PC-9 (cell line): ENCODE measurements at regions not wholly inside any gene's neighbourhood (a gene's known extent, or its start where the extent isn't known, plus 50 kb on each side); places are given as distances from the start of the nearest gene placed in this dataset.

Source experiments
- BruUV-seq: library from RNA; stranded (reverse); fragments of 400-500 nt; replicated peaks from 2 replicates; lab custom pipeline; 2021; lab: Mats Ljungman, UMichigan
- CTCF ChIA-PET: fragments of 300-600 bp; sonication (Branson Sonifier 250); formaldehyde crosslinking; loops from one replicate; lab custom pipeline; 2022; ENCODE audit warnings: antibody characterized with exemption; lab: Charles Lee
- POLR2A ChIA-PET: fragments of 300-600 bp; sonication (Branson Sonifier 250); formaldehyde crosslinking; loops from one replicate; lab custom pipeline; 2022; ENCODE audit warnings: antibody characterized with exemption; ENCODE audit not compliant: unreplicated experiment; lab: Charles Lee
- DNase-seq, 2 experiments: peaks; one replicate each; pipeline versions ENCODE4 v3.0.0 to v3.0.0-alpha.2; 2015 to 2022; ENCODE audit warnings: mixed read lengths in 1 of 2
- H2AFZ ChIP-seq: fragments of 200-600 bp; sonication (generic); 2 replicates; pipeline ENCODE4 v1.8.1; 2017; ENCODE audit warnings: antibody characterized with exemption
- H3F3A ChIP-seq: fragments of 200-600 bp; sonication (generic); 2 replicates; pipeline ENCODE4 v1.8.1; 2017; ENCODE audit warnings: antibody characterized with exemption, mild to moderate bottlenecking, low read depth; ENCODE audit not compliant: insufficient read depth
- H3K27ac ChIP-seq: fragments of 200-600 bp; sonication (generic); 2 replicates; pipeline ENCODE4 v1.6.1; 2016; ENCODE audit warnings: mixed run types
- H3K27me3 ChIP-seq: fragments of 200-600 bp; sonication (generic); 2 replicates; pipeline ENCODE4 v1.6.1; 2016; ENCODE audit warnings: low read depth, mixed run types; ENCODE audit not compliant: insufficient read depth
- H3K36me3 ChIP-seq: fragments of 200-600 bp; sonication (generic); 2 replicates; pipeline ENCODE4 v1.6.1; 2016; ENCODE audit warnings: low read depth, mixed run types
- H3K4me1 ChIP-seq: fragments of 200-600 bp; sonication (generic); replicated peaks from 2 replicates; pipeline ENCODE4 v1.6.1; 2016; ENCODE audit warnings: mixed run types; ENCODE audit not compliant: insufficient read depth
- H3K4me2 ChIP-seq: fragments of 200-600 bp; sonication (generic); 2 replicates; pipeline ENCODE4 v1.6.1; 2017; ENCODE audit warnings: mixed run types
- H3K4me3 ChIP-seq: fragments of 200-600 bp; sonication (generic); 2 replicates; pipeline ENCODE4 v1.6.1; 2016; ENCODE audit warnings: mixed run types
- H3K79me2 ChIP-seq: fragments of 200-600 bp; sonication (generic); 2 replicates; pipeline ENCODE4 v1.6.1; 2017; ENCODE audit warnings: low read depth, mixed run types
- H3K9me2 ChIP-seq: fragments of 200-600 bp; sonication (generic); 2 replicates; pipeline ENCODE4 v1.8.1; 2017; ENCODE audit warnings: mild to moderate bottlenecking; ENCODE audit not compliant: insufficient read depth
- H3K9me3 ChIP-seq: fragments of 200-600 bp; sonication (generic); 2 replicates; pipeline ENCODE4 v1.8.1; 2016; ENCODE audit warnings: low read depth; ENCODE audit not compliant: insufficient read depth
- H4K20me1 ChIP-seq: fragments of 200-600 bp; sonication (generic); 2 replicates; pipeline ENCODE4 v1.8.1; 2017; ENCODE audit not compliant: insufficient read depth
- EZH2 ChIP-seq: fragments of 200-600 bp; sonication (generic); IDR thresholded peaks from 2 replicates; pipeline ENCODE4 v1.8.0; 2017; ENCODE audit warnings: antibody characterized with exemption, low read depth
- intact Hi-C: fragments of 100-400 bp; cut with micrococcal nuclease; formaldehyde crosslinking; loops from one replicate; pipeline ENCODE4 v1.10.0; 2022; ENCODE audit not compliant: unreplicated experiment
- TF ChIP-seq, protein P1 (sequence below): fragments of 200-600 bp; sonication (generic); conservative IDR thresholded peaks from 2 replicates; pipeline ENCODE4 v1.6.1; 2017; ENCODE audit warnings: mixed run types, antibody characterized with exemption, mild to moderate bottlenecking, moderate library complexity

DNA sequence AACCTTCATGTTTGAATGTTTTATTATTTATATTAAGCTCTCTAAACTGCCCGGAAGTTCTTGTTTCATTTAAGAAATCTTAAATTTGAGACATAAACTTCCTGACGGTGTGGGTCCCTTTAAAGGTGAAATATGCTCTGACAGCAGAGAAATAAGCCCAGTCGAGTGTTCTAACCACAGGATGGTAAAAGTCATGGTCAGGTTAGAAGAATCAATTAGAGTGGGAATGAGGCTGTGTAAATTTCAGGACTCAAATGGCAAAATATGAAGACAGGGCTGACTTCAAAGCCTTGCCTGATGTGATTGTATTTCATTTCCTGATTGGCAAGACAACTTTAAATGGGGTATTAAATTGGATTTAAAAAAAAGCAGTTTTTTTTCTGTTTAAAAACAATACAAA is 432.9 kb upstream of the BRINP1 start:
- H3K4me3 ChIP-seq, result no peak overlapping the region
- H3K79me2 ChIP-seq, result no peaks in the 10 kb centered on the region
- ChIA-PET CTCF (no interaction called here), POLR2A (no interaction called here)
- no peaks in the 10 kb centered on the region for H3K27me3 ChIP-seq
- H3F3A ChIP-seq, result no peaks in the 10 kb centered on the region
- DNase-seq, result no peak
- no peak overlapping the region for H3K27ac ChIP-seq
- BruUV-seq, result no TSS peak
- no peaks in the 10 kb centered on the region for H4K20me1 ChIP-seq
- H3K9me3 ChIP-seq, result no peaks in the 10 kb centered on the region
- no peak overlapping the region for H2AFZ ChIP-seq
- intact Hi-C loops, result no loop called here
- no peaks in the 10 kb centered on the region for H3K36me3 ChIP-seq
- no peak overlapping the region for H3K4me2 ChIP-seq
- TF ChIP-seq, protein P1, sequence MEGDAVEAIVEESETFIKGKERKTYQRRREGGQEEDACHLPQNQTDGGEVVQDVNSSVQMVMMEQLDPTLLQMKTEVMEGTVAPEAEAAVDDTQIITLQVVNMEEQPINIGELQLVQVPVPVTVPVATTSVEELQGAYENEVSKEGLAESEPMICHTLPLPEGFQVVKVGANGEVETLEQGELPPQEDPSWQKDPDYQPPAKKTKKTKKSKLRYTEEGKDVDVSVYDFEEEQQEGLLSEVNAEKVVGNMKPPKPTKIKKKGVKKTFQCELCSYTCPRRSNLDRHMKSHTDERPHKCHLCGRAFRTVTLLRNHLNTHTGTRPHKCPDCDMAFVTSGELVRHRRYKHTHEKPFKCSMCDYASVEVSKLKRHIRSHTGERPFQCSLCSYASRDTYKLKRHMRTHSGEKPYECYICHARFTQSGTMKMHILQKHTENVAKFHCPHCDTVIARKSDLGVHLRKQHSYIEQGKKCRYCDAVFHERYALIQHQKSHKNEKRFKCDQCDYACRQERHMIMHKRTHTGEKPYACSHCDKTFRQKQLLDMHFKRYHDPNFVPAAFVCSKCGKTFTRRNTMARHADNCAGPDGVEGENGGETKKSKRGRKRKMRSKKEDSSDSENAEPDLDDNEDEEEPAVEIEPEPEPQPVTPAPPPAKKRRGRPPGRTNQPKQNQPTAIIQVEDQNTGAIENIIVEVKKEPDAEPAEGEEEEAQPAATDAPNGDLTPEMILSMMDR, result no peak
- TF ChIP-seq EZH2, result no peak
- no peaks in the 10 kb centered on the region for H3K9me2 ChIP-seq
- no peaks in the 10 kb centered on the region for H3K4me1 ChIP-seq

DNA sequence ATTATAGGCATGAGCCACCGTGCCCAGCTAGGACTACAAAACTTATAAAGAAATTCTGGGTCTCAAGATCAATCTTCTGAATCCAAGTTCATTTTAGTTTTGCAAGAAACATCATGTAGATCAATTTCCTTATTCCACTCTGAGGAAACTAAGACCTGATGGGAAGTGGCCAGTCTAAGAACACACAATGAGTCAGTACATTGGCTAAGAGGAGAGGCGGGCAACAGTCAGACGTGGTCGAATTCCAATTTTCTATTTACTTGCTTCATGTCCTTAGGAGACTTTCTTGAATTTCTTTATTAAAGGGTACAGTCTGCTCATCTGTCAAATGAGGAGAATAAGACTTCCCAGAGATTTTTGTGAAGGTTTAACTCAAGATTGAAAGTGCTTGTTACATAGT is 432.1 kb upstream of the BRINP1 start:
- Histone ChIP-seq H3K4me2 (no peak overlapping the region), H3K4me1 (no peaks in the 10 kb centered on the region), H3F3A (no peaks in the 10 kb centered on the region), H3K9me2 (no peaks in the 10 kb centered on the region), H2AFZ (no peak overlapping the region), H3K4me3 (no peak overlapping the region), H3K79me2 (no peaks in the 10 kb centered on the region), H3K27ac (no peak overlapping the region), H3K36me3 (no peaks in the 10 kb centered on the region), H3K9me3 (no peaks in the 10 kb centered on the region), H3K27me3 (no peaks in the 10 kb centered on the region), H4K20me1 (no peaks in the 10 kb centered on the region)
- DNase-seq, result no peak
- ChIA-PET POLR2A (no interaction called here), CTCF (no interaction called here)
- intact Hi-C loops, result no loop called here
- no TSS peak for BruUV-seq
- no peak for TF ChIP-seq EZH2
- TF ChIP-seq, protein P1, result no peak

GRCh38 chr9:119795395-119795794 is 426.2 kb upstream of the BRINP1 start:
- DNase-seq, result no peak
- no peak overlapping the region for H3K27ac ChIP-seq
- intact Hi-C loops, result no loop called here
- H3K4me1 ChIP-seq, result no peaks in the 10 kb centered on the region
- no peak overlapping the region for H3K4me3 ChIP-seq
- no peaks in the 10 kb centered on the region for H3K9me2 ChIP-seq
- H3K79me2 ChIP-seq, result no peaks in the 10 kb centered on the region
- no peak for TF ChIP-seq EZH2
- TF ChIP-seq, protein P1, result no peak
- ChIA-PET CTCF (no interaction called here), POLR2A (no interaction called here)
- no peak overlapping the region for H2AFZ ChIP-seq
- H3K4me2 ChIP-seq, result no peak overlapping the region
- no peaks in the 10 kb centered on the region for H3K36me3 ChIP-seq
- H3F3A ChIP-seq, result no peaks in the 10 kb centered on the region
- H3K27me3 ChIP-seq, result 0 out of 2 replicates have a peak, but pooled peaks cover 5% of the 10 kb centered on the region
- H3K9me3 ChIP-seq, result no peaks in the 10 kb centered on the region
- no peaks in the 10 kb centered on the region for H4K20me1 ChIP-seq
- BruUV-seq, result no TSS peak
